NCI-H1048 (cell line): ENCODE measurements at regions not wholly inside any gene's neighbourhood (a gene's known extent, or its start where the extent isn't known, plus 50 kb on each side); places are given as distances from the start of the nearest gene placed in this dataset.
A peak's percentile ranks its signal among the peaks of the same experiment; 100 is the strongest.
"Not testable (repeated sequence)": the region's sequence is repeated elsewhere in the genome, so short reads cannot be mapped to it uniquely, and the experiment has no call there.

Experiments used
- DNase-seq: peaks from one replicate; lab custom pipeline; 2025; lab: John Stamatoyannopoulos, UW

DNA sequence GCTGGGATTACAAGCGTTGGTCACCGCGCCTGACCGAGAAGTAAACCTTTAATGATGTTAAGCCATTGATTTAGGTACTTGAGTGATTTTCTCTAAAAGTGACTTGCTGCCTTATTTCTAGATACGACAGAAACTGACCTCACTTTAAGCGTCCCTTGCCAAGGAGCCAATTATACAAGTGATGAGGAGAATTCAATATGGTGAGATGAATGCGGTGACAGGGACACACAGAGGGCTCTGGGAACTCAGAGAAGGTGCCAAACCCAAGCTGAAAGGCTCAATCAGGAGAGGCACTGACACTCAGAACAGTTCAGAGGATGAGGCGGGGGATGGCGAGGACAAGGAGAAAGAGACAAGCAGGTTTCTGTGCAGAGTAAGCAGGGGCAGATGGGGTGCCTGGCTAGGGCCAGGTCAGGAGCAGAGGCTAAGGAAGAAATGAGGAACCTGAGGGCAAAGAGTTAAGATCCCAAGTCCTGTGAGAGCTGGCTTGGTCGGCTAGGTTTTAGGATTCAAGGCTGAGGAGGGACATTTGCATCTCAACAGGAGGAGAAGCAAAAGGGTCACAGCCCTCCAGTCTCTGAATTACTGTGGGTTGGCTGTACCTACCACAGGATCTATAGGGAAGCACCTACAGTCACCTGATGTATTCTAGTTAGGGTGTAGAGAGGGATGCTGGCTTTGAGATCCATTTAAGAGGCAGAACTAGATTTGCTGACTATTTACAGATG is 83.2 kb upstream of the USP24 start:
- DNase-seq = no peak

DNA sequence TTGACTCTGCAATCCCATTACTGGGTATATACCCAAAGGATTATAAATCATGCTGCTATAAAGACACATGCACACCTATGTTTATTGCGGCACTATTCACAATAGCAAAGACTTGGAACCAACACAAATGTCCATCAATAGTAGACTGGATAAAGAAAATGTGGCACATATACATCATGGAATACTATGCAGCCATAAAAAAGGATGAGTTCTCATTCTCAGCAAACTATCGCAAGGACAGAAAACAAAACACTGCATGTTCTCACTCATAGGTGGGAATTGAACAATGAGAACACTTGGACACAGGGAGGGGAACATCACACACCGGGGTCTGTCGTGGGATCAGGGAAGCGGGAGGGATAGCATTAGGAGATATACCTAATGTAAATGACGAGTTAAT is 81.1 kb upstream of the USP24 start:
- DNase-seq = not testable (repeated sequence)

DNA sequence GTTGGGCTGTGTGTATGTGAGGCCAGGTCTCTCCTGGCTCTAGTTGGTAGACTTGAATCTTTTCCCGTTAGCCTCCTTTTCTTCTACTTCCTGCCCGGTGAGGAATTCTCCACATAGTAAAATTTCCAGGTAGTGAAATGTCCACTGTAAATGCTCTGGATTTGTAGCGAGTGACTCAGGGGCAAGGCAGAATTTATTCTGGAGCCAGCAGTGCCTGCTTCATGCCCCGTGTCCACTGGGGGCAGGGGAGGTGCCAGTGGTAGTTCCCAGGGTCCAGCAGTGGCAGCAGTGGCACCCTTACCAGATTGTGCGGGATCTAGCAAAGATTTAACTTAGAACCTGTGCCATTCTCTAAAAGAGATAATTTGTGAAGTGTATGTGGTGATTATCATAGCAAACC is 74.5 kb upstream of the USP24 start:
- DNase-seq = no peak

DNA sequence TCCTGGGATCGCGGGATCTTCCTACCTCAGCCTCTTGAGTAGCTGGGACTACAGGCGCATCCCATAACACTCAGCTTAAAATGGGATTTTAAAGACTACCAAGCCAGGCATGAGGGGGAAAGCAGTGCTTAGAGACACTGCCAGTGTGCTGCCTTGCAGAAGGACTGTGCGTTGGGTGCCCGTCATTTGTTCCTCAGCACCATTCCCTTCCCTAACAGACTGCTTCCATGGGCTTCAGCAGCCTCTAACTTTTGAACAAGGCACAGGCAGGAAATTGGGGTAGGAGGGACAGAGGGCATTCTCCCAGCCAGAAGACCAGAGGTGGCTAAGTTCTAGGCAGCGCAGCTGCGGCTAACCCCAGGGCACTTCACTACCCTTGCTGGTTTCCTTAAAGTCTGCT is 73.9 kb upstream of the USP24 start:
- no peak for DNase-seq

DNA sequence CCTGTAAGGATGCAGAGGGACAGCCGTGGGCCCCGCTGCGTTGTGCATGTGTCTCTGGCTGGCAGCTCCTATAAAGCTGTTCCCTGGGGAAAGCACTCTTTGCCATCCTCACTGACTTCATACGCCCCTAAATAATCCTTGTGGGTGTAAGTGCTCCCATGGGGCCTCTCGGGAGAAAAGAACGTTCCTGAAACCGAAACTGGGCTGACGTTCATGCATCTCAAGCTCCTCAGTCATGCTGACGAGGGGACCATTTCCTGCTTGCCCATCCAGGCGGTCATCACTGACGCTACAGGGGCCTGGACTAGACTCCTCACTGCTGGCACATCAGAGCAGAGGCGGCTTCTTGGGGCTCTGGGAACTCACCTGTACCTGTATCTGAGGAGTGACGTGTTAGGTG is 73.1 kb upstream of the USP24 start:
- DNase-seq = no peak

DNA sequence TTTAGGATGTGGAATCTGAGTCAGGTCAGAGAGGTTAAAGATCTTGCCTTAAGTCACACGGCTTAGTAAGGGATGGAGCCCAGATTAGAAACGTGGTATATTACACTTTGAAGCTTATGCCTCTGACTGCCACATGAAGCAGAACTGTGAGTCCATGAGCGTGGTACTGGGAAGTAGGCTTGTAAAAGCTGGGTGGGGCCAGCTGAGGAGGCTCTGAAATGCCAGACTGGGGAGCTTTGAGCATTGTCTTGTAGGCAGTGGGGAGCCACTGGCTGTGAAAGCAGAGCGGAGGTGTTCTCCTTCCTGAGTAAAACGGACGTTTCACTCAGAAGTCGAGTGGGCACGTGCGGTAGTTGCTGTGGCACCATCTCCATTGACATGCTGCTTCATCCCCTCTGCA is 72.6 kb upstream of the USP24 start:
- no peak for DNase-seq

DNA sequence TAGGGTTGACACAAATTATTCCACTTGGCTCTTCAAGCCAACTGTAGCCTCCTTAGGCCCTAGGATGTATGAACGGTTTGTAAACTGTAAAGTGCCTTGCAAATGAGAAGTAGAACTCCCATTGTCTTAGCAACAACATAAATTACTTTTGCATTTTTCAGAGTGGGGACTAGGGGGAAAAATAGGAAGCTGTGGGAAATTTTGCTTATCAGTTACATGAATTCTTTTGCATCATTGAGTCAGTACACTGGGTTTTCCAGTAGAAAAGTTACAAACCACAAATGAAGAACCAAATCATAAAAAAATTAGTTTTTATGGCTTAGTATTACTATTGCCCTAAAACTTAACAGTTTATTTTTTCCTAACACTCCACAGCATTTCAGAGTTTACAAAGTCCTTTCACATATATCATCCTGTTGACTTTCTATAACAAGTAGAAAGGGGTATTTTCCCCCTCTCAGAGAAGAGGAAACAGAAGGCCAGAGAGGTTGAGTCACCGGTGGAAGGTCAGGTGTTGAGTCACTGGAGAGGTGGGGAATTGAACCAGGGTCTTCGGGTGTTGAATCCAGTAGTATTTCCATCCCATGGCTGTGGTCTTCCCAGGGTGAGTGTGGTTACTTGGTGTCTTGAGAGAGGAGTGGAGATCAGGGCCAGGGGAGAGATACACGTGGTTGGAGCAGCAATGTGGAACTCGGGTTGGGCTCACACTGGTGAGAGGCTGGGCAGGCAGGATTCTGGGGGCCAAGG is 71.9 kb upstream of the USP24 start:
- DNase-seq = no peak

DNA sequence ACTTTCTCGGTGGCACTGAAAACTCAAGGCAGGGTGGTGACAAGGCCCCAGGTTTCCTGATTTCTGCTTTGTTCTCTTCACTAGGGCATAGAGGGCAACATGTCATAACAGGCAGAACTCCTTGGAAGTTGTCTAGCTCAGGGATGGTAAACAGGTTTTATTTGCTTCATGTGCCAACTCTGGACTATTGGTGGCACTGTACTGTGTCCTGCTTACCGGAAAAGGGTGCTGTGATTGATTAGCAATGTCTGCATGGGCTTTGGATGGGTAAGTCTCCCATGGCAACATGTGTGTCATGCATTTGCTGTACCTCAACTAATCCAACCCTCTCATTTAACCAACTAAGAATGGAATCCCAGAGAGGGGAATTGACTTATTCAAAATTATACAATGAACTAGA is 70.7 kb upstream of the USP24 start:
- DNase-seq = no peak

DNA sequence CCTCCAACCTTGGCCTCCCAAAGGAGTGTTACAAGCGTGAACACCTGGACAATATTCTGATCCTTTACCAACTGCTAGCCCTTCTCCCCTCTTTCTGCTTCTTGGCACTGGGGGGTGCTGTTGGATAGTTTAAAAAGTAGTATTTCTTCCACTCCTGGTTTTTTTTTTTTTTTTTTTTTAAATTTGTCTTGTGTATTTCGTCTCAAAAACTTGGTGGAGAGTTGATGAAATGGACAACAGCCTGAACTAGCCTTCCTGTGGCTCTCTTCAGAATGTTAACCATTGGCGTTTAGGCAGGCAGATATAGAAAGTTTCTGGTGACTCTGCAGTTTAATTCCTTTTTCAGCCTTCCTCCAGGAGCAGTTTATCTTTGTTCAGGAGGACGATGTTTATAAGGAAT is 69.7 kb upstream of the USP24 start:
- DNase-seq = no peak

DNA sequence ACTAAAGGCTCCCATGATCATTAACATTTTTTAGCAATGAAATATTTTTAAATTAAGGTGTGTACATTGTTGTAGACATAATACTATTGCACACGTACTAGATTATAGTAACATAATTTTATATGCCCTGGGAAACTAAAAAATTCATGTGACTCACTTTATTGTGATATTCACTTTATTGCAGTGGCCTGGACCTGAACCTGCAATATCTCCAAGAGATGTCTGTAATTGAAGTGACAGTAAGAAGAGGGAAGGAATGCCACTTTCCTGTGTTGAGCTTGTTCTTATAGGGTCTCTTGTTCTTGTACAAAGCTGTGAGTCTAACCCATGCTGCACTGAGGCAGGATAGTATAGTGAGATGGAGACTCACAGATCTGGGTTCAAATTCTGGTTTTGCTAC is 66.9 kb upstream of the USP24 start:
- DNase-seq = no peak

DNA sequence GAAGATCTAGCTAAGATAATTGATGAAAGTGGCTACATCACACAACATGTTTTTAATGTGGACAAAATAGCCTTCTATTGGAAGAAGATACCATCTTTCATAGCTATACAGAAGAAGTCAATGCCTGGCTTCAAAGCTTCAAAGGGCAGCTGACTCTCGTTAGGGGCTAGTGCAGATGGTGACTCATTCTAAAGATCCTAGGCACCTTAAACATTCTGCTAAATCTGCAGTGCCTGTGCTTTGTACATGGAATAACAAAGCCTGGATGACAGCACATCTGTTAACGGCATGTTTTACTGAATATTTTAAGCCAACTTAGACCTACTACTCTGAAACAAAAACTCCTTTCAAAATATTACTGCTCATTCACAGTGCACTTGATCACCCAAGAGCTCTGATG is 65.6 kb upstream of the USP24 start:
- DNase-seq = no peak

DNA sequence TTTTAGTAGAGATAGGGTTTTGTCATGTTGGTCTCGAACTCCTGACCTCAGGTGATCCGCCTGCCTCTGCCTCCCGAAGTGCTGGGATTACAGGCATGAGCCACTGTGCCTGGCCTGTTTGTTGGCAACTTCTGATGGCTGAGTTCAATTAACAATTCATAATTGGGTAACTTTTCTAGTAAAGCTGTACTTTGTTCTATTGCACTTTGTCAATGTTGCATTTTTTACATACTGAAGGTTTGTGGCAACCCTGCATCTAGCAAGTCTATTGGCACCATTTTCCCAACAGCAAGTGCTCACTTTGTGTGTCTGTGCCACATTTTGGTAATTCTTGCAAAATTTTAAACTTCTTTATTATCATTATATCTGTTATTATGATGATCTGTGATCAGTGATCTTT is 64.5 kb upstream of the USP24 start:
- no peak for DNase-seq

DNA sequence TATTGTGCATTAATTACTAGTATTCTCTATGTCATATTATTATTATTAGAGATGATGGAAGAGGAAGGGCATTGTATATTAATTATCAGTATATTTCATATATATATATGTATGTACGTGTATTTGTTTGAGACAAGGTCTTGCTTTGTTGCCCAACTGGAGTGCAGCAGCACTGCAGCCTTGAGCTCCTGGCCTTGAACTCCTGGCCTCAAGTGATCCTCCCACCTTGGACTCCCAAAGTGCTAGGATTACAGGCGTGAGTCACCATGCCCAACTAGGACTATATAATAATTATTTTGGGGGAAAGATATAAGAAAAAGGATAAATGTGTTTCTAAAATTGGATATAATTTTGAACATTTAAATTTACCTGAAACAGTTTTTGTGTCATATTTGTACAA is 63.2 kb upstream of the USP24 start:
- no peak for DNase-seq

DNA sequence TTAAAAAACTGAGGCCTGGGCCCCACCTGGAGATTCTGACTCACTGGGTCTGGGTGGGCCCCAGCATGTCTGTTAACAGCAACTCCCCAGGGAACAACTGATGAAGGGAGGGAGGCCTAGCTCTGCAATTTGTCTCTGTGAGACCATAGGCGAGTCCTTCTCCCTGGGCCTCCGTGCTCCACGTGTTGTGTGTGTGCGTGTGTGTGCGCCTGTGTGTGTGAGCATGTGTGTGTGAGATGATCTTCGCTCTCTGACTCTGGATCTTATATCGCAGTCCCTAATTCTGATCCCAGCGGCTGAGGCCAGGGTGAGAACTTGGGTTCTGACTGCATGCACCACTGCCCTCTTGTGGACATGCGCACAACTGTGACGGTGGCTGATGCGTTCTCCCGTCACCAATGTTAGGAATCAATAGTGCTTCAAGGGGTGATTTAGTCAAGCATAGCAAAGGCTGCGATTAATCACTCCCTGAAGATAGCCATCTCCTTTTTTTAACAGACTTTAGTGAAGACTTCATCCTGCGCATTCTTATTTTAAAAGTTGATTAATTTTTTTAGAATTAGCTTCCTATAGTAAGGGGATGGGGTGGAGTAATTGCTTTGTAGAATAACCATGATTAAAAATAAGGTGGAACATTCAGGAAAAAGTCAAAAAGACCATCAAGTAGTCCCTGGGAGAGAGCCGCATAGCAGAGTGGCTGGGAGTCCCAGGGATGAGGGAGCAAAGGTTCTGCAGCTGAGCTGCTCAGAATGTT is 62.4 kb upstream of the USP24 start:
- peak; percentile 21 for DNase-seq

DNA sequence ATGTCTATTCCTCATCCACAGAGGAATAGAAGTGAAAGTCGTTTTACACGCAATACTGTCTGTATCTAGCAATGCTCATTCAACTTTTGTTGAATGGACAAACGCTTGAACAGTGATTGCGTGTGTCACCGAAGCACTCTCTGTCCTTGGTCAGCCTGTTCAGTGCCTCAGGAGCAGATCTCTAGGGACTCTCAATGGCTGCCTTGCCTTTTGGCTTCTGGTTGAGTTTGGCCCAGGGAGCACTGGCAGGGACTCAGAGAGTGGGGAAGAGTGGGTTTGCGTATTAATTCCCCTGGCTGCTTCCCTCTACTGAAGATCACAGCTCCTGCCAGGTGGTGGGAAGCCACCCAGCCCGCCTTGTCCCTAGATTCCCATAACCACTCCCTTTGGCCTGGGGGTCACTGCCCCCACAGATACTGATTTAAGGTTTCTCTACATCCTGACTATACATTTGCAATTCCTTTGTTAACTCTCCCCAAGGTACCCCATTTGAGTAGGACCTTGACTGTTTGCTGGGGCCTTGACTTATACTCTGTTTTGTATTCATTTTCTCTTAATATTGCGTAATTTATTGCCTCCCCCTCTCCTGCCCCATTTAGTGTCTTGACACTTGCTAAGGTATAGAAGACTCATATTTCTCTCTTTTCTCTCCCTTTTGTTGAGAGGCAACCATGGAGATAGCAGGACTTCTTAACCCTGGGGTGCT is 61.7 kb upstream of the USP24 start:
- no peak for DNase-seq

DNA sequence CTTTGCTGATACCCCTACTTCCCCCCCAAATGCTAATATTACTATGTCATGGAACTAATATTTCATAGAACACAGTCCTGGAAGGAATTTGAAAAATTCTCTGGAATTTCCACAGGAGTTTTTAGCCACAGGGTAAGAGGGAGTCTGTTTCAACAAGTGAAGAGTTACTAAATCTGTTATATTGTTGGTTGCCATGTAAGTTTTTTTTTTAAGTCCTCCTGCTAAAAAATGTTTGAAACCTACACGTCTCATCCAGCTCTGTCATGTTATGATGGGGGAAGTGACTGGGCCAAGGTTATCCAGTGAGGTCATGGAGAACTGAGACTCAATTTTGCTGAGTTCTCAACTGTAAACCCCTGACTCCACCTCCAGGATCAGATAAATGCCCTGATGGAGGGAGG is 60.8 kb upstream of the USP24 start:
- DNase-seq = no peak

DNA sequence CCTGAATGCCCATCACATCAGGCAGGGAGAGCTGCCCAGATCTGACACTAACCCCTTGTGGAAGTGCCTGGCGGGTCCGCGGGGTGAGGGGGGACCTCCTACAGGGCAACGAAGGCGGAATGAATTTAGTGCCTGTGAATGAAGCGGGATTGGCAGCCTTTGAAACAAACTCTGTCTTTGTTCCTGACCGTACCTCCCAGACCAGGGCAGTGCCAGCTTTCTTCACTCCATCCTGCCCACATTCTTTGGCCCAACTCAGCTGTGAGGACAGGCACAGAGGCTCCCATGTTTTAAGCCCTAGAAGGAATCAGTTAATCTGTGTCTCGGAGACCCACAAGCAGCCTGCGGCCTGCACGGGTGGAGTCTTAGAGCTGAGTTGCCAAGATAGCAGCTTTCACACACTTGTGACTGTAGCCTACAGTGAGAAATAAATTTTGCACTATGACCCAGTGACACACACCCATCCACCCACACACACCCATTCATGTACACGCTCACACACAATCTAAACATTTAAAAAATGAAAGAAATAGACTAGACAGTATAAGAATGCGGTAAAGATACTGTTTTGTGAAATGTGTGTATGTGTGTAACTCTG is 60.1 kb upstream of the USP24 start:
- no peak for DNase-seq

DNA sequence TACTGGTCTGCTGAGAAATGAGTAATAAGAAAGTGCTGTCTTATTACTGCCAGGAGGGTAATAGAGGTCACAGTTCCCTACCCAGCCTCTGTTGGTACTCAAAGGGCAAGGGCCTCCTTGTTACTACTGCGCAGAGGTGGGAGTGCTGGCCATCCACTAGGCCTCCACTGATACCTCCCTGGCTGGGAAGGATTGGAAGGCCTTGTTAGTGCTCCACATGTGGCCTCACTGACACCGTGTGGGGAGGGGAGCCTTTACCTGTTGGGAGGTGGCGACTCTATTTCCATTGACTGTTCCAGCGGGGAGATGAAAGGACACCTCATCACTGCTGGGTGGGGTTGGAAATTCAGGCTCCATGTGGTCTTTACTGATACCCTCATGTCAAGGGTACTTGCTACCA is 57.8 kb upstream of the USP24 start:
- no peak for DNase-seq
